ENCODE measurements at regions not wholly inside any gene's neighbourhood (a gene's known extent, or its start where the extent isn't known, plus 50 kb on each side); places are given as distances from the start of the nearest gene placed in this dataset.

GRCh38 chr2:146634230-146635097 is 1210.4 kb upstream of the ACVR2A start:
- POLR2A ChIA-PET (ENCODE audit: low non-redundant PET) = no interaction called here
- intact Hi-C loops (cut with micrococcal nuclease; ENCODE audit: unreplicated experiment) = no loop called here

GRCh38 chr2:146633159-146633558 is 1211.7 kb upstream of the ACVR2A start:
- Histone ChIP-seq H3K27me3 (replicated peaks; ENCODE audit: insufficient read depth, low read depth, low read length, poor library complexity) (no peaks in the 10 kb centered on the region), H3K9me3 (ENCODE audit: low read depth, low read length, poor library complexity, severe bottlenecking) (no peaks in the 10 kb centered on the region), H3K27ac (ENCODE audit: low read depth, low read length, poor library complexity, severe bottlenecking) (no peak overlapping the region), H3K4me1 (ENCODE audit: insufficient read depth, low read length, poor library complexity, severe bottlenecking) (no peaks in the 10 kb centered on the region), H3K36me3 (ENCODE audit: insufficient read depth, low read length, poor library complexity, severe bottlenecking) (no peaks in the 10 kb centered on the region), H3K4me3 (ENCODE audit: low read depth, low read length, poor library complexity, severe bottlenecking) (no peak overlapping the region)
- no peak for TF ChIP-seq EZH2 (IDR thresholded peaks at IDR 0.05; ENCODE audit: borderline replicate concordance, low read depth, low read length, poor library complexity, severe bottlenecking)
- TF ChIP-seq CTCF (conservative IDR thresholded peaks at IDR 0.05; ENCODE audit: low read depth, low read length) = no peak
- ChIA-PET CTCF (no interaction called here), POLR2A (ENCODE audit: low non-redundant PET) (no interaction called here)
- BruUV-seq (replicated peaks) = no TSS peak
- intact Hi-C loops (cut with micrococcal nuclease; ENCODE audit: unreplicated experiment) = no loop called here
- no peak for DNase-seq (ENCODE audit: low spot score)

More at GRCh38 chr2:146634230-146635097, 1210.4 kb upstream of the ACVR2A start:
- Histone ChIP-seq H3K27me3 (replicated peaks; ENCODE audit: insufficient read depth, low read depth, low read length, poor library complexity) (no peaks in the 10 kb centered on the region), H3K36me3 (ENCODE audit: insufficient read depth, low read length, poor library complexity, severe bottlenecking) (no peaks in the 10 kb centered on the region), H3K27ac (ENCODE audit: low read depth, low read length, poor library complexity, severe bottlenecking) (no peak overlapping the region), H3K4me1 (ENCODE audit: insufficient read depth, low read length, poor library complexity, severe bottlenecking) (no peaks in the 10 kb centered on the region), H3K9me3 (ENCODE audit: low read depth, low read length, poor library complexity, severe bottlenecking) (no peaks in the 10 kb centered on the region), H3K4me3 (ENCODE audit: low read depth, low read length, poor library complexity, severe bottlenecking) (no peak overlapping the region)
- no peak for TF ChIP-seq EZH2 (IDR thresholded peaks at IDR 0.05; ENCODE audit: borderline replicate concordance, low read depth, low read length, poor library complexity, severe bottlenecking)
- TF ChIP-seq CTCF (conservative IDR thresholded peaks at IDR 0.05; ENCODE audit: low read depth, low read length) = no peak
- CTCF ChIA-PET = no interaction called here
- no TSS peak for BruUV-seq (replicated peaks)
- DNase-seq (ENCODE audit: low spot score) = no peak

- no TSS peak for BruUV-seq (replicated peaks)
- TF ChIP-seq CTCF (conservative IDR thresholded peaks at IDR 0.05; ENCODE audit: low read depth, low read length) (no peak), EZH2 (IDR thresholded peaks at IDR 0.05; ENCODE audit: borderline replicate concordance, low read depth, low read length, poor library complexity, severe bottlenecking) (no peak)
- Histone ChIP-seq H3K9me3 (ENCODE audit: low read depth, low read length, poor library complexity, severe bottlenecking) (no peaks in the 10 kb centered on the region), H3K4me1 (ENCODE audit: insufficient read depth, low read length, poor library complexity, severe bottlenecking) (no peaks in the 10 kb centered on the region), H3K4me3 (ENCODE audit: low read depth, low read length, poor library complexity, severe bottlenecking) (no peak overlapping the region), H3K27me3 (replicated peaks; ENCODE audit: insufficient read depth, low read depth, low read length, poor library complexity) (no peaks in the 10 kb centered on the region), H3K36me3 (ENCODE audit: insufficient read depth, low read length, poor library complexity, severe bottlenecking) (no peaks in the 10 kb centered on the region), H3K27ac (ENCODE audit: low read depth, low read length, poor library complexity, severe bottlenecking) (no peak overlapping the region)
- DNase-seq (ENCODE audit: low spot score) = no peak
- CTCF ChIA-PET = no interaction called here
- POLR2A ChIA-PET (ENCODE audit: low non-redundant PET) = no interaction called here
- intact Hi-C loops (cut with micrococcal nuclease; ENCODE audit: unreplicated experiment) = no loop called here
These were observed 1212.1 kb upstream of the ACVR2A start for GRCh38 chr2:146632707-146633106.
